ENCODE measurements at regions not wholly inside any gene's neighbourhood (a gene's known extent, or its start where the extent isn't known, plus 50 kb on each side); places are given as distances from the start of the nearest gene placed in this dataset.

DNA sequence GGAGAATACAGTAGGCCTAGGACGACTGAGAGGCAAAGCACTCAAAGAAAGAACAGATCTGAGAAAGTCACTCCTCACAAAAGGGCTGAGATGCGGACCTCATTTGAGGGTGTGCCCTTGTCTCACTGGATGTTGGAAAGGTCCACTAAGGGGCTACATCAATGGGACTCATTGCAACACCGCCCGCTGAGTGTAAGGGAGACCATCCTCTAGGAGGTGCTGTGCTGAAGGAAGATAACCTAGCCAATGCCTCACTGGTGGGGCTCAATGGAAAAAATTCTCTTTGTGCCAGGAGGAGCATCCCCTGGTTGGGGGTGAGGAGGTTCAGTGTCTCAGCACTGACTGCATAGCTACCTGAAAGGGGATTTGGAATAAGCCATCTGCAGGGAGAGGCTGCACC, 758.7 kb upstream of the CELF2 start:
- H3K27ac ChIP-seq (ENCODE audit: insufficient read depth, low read depth, low read length), result no peak overlapping the region
- H3K4me2 ChIP-seq (ENCODE audit: insufficient read depth, low read length), result no peak overlapping the region
- intact Hi-C loops (cut with micrococcal nuclease), result no loop called here
- no peak overlapping the region for H3K9ac ChIP-seq (replicated peaks; ENCODE audit: extremely low read depth, insufficient read depth, low read length)
- H3K79me2 ChIP-seq (ENCODE audit: control insufficient read depth, insufficient read depth, low read length), result no peaks in the 10 kb centered on the region
- no peaks in the 10 kb centered on the region for H3K27me3 ChIP-seq (ENCODE audit: control insufficient read depth in 2 of 2, insufficient read depth in 2 of 2, low read length in 2 of 2)
- TF ChIP-seq MYC (IDR thresholded peaks at IDR 0.05; ENCODE audit: low read depth, low read length) (no peak), POLR2AphosphoS5 (IDR thresholded peaks at IDR 0.05; ENCODE audit: insufficient read depth, low read depth, low read length) (no peak), JUN (IDR thresholded peaks at IDR 0.05; ENCODE audit: borderline replicate concordance, insufficient read depth, insufficient read length, low read depth) (no peak), GATA2 (IDR thresholded peaks at IDR 0.05; ENCODE audit: insufficient read depth, insufficient read length, low read depth, low read length) (no peak)
- TF ChIP-seq, protein P1, sequence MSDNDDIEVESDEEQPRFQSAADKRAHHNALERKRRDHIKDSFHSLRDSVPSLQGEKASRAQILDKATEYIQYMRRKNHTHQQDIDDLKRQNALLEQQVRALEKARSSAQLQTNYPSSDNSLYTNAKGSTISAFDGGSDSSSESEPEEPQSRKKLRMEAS (IDR thresholded peaks at IDR 0.05; ENCODE audit: insufficient read depth, insufficient read length), result no peak
- H3K9me3 ChIP-seq (replicated peaks; ENCODE audit: control insufficient read depth, insufficient read depth, low read length), result no peaks in the 10 kb centered on the region
- H4K20me1 ChIP-seq (replicated peaks; ENCODE audit: control insufficient read depth, extremely low read depth, insufficient read depth, low read length), result no peaks in the 10 kb centered on the region
- no peak overlapping the region for H2AFZ ChIP-seq (ENCODE audit: low read depth, low read length)
- no TSS peak for BruUV-seq (replicated peaks)
- H3K4me1 ChIP-seq (ENCODE audit: control insufficient read depth, extremely low read depth, insufficient read depth, low read length), result no peaks in the 10 kb centered on the region
- no peaks in the 10 kb centered on the region for H3K9me1 ChIP-seq (replicated peaks; ENCODE audit: control insufficient read depth, extremely low read depth, insufficient read depth, low read length)
- POLR2A ChIA-PET, result no interaction called here
- dilution Hi-C loops (cut with MboI; ENCODE audit: extremely low pct_ligation_motif_present, low sequenced_read_pairs), result no loop called here
- CTCF ChIA-PET, result no interaction called here
- no peaks in the 10 kb centered on the region for H3K36me3 ChIP-seq (ENCODE audit: control insufficient read depth in 2 of 2, extremely low read depth in 1 of 2, insufficient read depth in 2 of 2, low read length in 2 of 2)
- DNase-seq (ENCODE audit: low read depth, low spot score), result no peak
- no peak overlapping the region for H3K4me3 ChIP-seq (replicated peaks in 1 of 3; ENCODE audit: insufficient read depth in 1 of 3, low read depth in 1 of 3, low read length in 3 of 3)
- FAIRE-seq, result no peak

- no TSS peak for BruUV-seq (replicated peaks)
These were observed 747.3 kb upstream of the CELF2 start for GRCh38 chr10:10270126-10271050.

More at GRCh38 chr10:10270126-10271050, 747.3 kb upstream of the CELF2 start:
- no peak overlapping the region for H3K9ac ChIP-seq (replicated peaks; ENCODE audit: extremely low read depth, insufficient read depth, low read length)
- no peaks in the 10 kb centered on the region for H3K27me3 ChIP-seq (ENCODE audit: control insufficient read depth in 2 of 2, insufficient read depth in 2 of 2, low read length in 2 of 2)
- no peak overlapping the region for H3K4me3 ChIP-seq (replicated peaks in 1 of 3; ENCODE audit: insufficient read depth in 1 of 3, low read depth in 1 of 3, low read length in 3 of 3)
- H3K27ac ChIP-seq (ENCODE audit: insufficient read depth, low read depth, low read length), result no peak overlapping the region
- H4K20me1 ChIP-seq (replicated peaks; ENCODE audit: control insufficient read depth, extremely low read depth, insufficient read depth, low read length), result no peaks in the 10 kb centered on the region
- no peaks in the 10 kb centered on the region for H3K79me2 ChIP-seq (ENCODE audit: control insufficient read depth, insufficient read depth, low read length)
- H3K9me3 ChIP-seq (replicated peaks; ENCODE audit: control insufficient read depth, insufficient read depth, low read length), result no peaks in the 10 kb centered on the region
- no peak for FAIRE-seq
- H3K4me1 ChIP-seq (ENCODE audit: control insufficient read depth, extremely low read depth, insufficient read depth, low read length), result no peaks in the 10 kb centered on the region
- no peaks in the 10 kb centered on the region for H3K9me1 ChIP-seq (replicated peaks; ENCODE audit: control insufficient read depth, extremely low read depth, insufficient read depth, low read length)
- no peak overlapping the region for H3K4me2 ChIP-seq (ENCODE audit: insufficient read depth, low read length)
- ChIA-PET CTCF (interaction anchor here (0.5 kb wide), 1 partner anchor 1262 kb away, joined by 3 read pairs; no protein-coding TSS in a partner anchor), POLR2A (no interaction called here)
- H3K36me3 ChIP-seq (ENCODE audit: control insufficient read depth in 2 of 2, extremely low read depth in 1 of 2, insufficient read depth in 2 of 2, low read length in 2 of 2), result no peaks in the 10 kb centered on the region
- TF ChIP-seq POLR2A (IDR thresholded peaks at IDR 0.05; ENCODE audit: low read depth, low read length) (no peak), FOS (IDR thresholded peaks at IDR 0.05; ENCODE audit: borderline replicate concordance, insufficient read depth, low read length) (no peak), MYC (IDR thresholded peaks at IDR 0.05; ENCODE audit: low read depth, low read length) (no peak), POLR2AphosphoS5 (IDR thresholded peaks at IDR 0.05; ENCODE audit: insufficient read depth, low read depth, low read length) (no peak)
- TF ChIP-seq, protein P1 (IDR thresholded peaks at IDR 0.05; ENCODE audit: insufficient read depth, insufficient read length), result no peak
- intact Hi-C loops (cut with micrococcal nuclease) (no loop called here), dilution Hi-C loops (cut with MboI; ENCODE audit: extremely low pct_ligation_motif_present, low sequenced_read_pairs) (no loop called here)
- H2AFZ ChIP-seq (ENCODE audit: low read depth, low read length), result no peak overlapping the region
- DNase-seq (ENCODE audit: low read depth, low spot score), result no peak

Data from endothelial cell of umbilical vein (primary cell).